ENCODE measurements at regions not wholly inside any gene's neighbourhood (a gene's known extent, or its start where the extent isn't known, plus 50 kb on each side); places are given as distances from the start of the nearest gene placed in this dataset.

- no peak overlapping the region for H2BK120ac ChIP-seq (ENCODE audit: low read depth, low read length)
- H3K56ac ChIP-seq (ENCODE audit: low read length), result no peak overlapping the region
- H2BK15ac ChIP-seq (replicated peaks; ENCODE audit: low read depth), result no peak overlapping the region
- no peak overlapping the region for H3K9ac ChIP-seq (ENCODE audit: low read length)
- no peak overlapping the region for H2BK5ac ChIP-seq (ENCODE audit: low read length)
- H3K27me3 ChIP-seq (ENCODE audit: insufficient read depth, low read length, poor library complexity), result no peaks in the 10 kb centered on the region
- no peak overlapping the region for H3K23ac ChIP-seq (ENCODE audit: low read length)
- DNase-seq, result peak; percentile 66
- no CpG with 5 or more reads among the region's 4 CpGs for WGBS (ENCODE audit: extremely low coverage, insufficient coverage, low lambda C conversion rate)
- H3K27ac ChIP-seq (ENCODE audit: low read depth, low read length), result no peak overlapping the region
- H3K4me2 ChIP-seq (ENCODE audit: low read length), result no peak overlapping the region
- H3K4ac ChIP-seq (ENCODE audit: low read depth, low read length), result no peak overlapping the region
- H3K79me1 ChIP-seq (ENCODE audit: low read length), result no peaks in the 10 kb centered on the region
- H3K79me2 ChIP-seq (ENCODE audit: control insufficient read depth, insufficient read depth, low read length), result no peaks in the 10 kb centered on the region
- no peaks in the 10 kb centered on the region for H3K4me1 ChIP-seq (ENCODE audit: control insufficient read depth, low read depth, low read length)
- H4K8ac ChIP-seq (ENCODE audit: low read depth, low read length), result no peak overlapping the region
- no peak overlapping the region for H3K4me3 ChIP-seq (ENCODE audit: low read length)
- no peak overlapping the region for H4K5ac ChIP-seq (ENCODE audit: low read length)
- no peak overlapping the region for H3K18ac ChIP-seq (ENCODE audit: low read length)
- no peak overlapping the region for H2AK5ac ChIP-seq (ENCODE audit: low read length)
- H3K36me3 ChIP-seq (ENCODE audit: control insufficient read depth, insufficient read depth, low read length), result no peaks in the 10 kb centered on the region
Observed at GRCh38 chr18:34114996-34115395, 109.7 kb downstream of the NOL4 start.

- Histone ChIP-seq H3K36me3 (ENCODE audit: control insufficient read depth, insufficient read depth, low read length) (no peaks in the 10 kb centered on the region), H3K4me1 (ENCODE audit: control insufficient read depth, low read depth, low read length) (no peaks in the 10 kb centered on the region), H3K23ac (ENCODE audit: low read length) (no peak overlapping the region), H2BK15ac (replicated peaks; ENCODE audit: low read depth) (no peak overlapping the region), H2AK5ac (ENCODE audit: low read length) (no peak overlapping the region), H3K79me1 (ENCODE audit: low read length) (no peaks in the 10 kb centered on the region), H3K27ac (ENCODE audit: low read depth, low read length) (no peak overlapping the region), H3K56ac (ENCODE audit: low read length) (no peak overlapping the region), H3K79me2 (ENCODE audit: control insufficient read depth, insufficient read depth, low read length) (no peaks in the 10 kb centered on the region), H3K4me3 (ENCODE audit: low read length) (no peak overlapping the region), H3K27me3 (ENCODE audit: insufficient read depth, low read length, poor library complexity) (no peaks in the 10 kb centered on the region), H2BK120ac (ENCODE audit: low read depth, low read length) (no peak overlapping the region), H4K8ac (ENCODE audit: low read depth, low read length) (no peak overlapping the region), H3K4ac (ENCODE audit: low read depth, low read length) (no peak overlapping the region), H2BK5ac (ENCODE audit: low read length) (no peak overlapping the region), H4K5ac (ENCODE audit: low read length) (no peak overlapping the region), H3K18ac (ENCODE audit: low read length) (no peak overlapping the region), H3K9ac (ENCODE audit: low read length) (no peak overlapping the region), H3K4me2 (ENCODE audit: low read length) (no peak overlapping the region)
- DNase-seq, result no peak
Observed at GRCh38 chr18:34108206-34108605, 116.5 kb downstream of the NOL4 start.

GRCh38 chr18:34098109-34098508 is 126.6 kb downstream of the NOL4 start:
- Histone ChIP-seq H3K79me1 (ENCODE audit: low read length) (no peaks in the 10 kb centered on the region), H4K5ac (ENCODE audit: low read length) (no peak overlapping the region), H2BK120ac (ENCODE audit: low read depth, low read length) (no peak overlapping the region), H3K4me3 (ENCODE audit: low read length) (no peak overlapping the region), H3K23ac (ENCODE audit: low read length) (no peak overlapping the region), H3K9ac (ENCODE audit: low read length) (no peak overlapping the region), H3K79me2 (ENCODE audit: control insufficient read depth, insufficient read depth, low read length) (no peaks in the 10 kb centered on the region), H4K8ac (ENCODE audit: low read depth, low read length) (no peak overlapping the region), H3K27ac (ENCODE audit: low read depth, low read length) (no peak overlapping the region), H3K56ac (ENCODE audit: low read length) (no peak overlapping the region), H3K36me3 (ENCODE audit: control insufficient read depth, insufficient read depth, low read length) (no peaks in the 10 kb centered on the region), H3K4me2 (ENCODE audit: low read length) (no peak overlapping the region), H3K27me3 (ENCODE audit: insufficient read depth, low read length, poor library complexity) (no peaks in the 10 kb centered on the region), H2BK5ac (ENCODE audit: low read length) (no peak overlapping the region), H2BK15ac (replicated peaks; ENCODE audit: low read depth) (no peak overlapping the region), H2AK5ac (ENCODE audit: low read length) (no peak overlapping the region), H3K4ac (ENCODE audit: low read depth, low read length) (no peak overlapping the region), H3K4me1 (ENCODE audit: control insufficient read depth, low read depth, low read length) (no peaks in the 10 kb centered on the region), H3K18ac (ENCODE audit: low read length) (no peak overlapping the region)
- WGBS (ENCODE audit: extremely low coverage, insufficient coverage, low lambda C conversion rate), result no CpG with 5 or more reads among the region's 2 CpGs
- DNase-seq, result peak; percentile 5

GRCh38 chr18:34097312-34097711 is 127.4 kb downstream of the NOL4 start:
- WGBS (ENCODE audit: extremely low coverage, insufficient coverage, low lambda C conversion rate), result no CpG with 5 or more reads among the region's 1 CpG
- no peak overlapping the region for H4K5ac ChIP-seq (ENCODE audit: low read length)
- H3K9ac ChIP-seq (ENCODE audit: low read length), result no peak overlapping the region

GRCh38 chr18:34094148-34094547 is 130.6 kb downstream of the NOL4 start:
- Histone ChIP-seq H3K4ac (ENCODE audit: low read depth, low read length) (no peak overlapping the region), H3K18ac (ENCODE audit: low read length) (no peak overlapping the region), H3K56ac (ENCODE audit: low read length) (no peak overlapping the region), H3K27ac (ENCODE audit: low read depth, low read length) (no peak overlapping the region), H3K9ac (ENCODE audit: low read length) (no peak overlapping the region), H3K27me3 (ENCODE audit: insufficient read depth, low read length, poor library complexity) (no peaks in the 10 kb centered on the region), H2BK5ac (ENCODE audit: low read length) (no peak overlapping the region), H2AK5ac (ENCODE audit: low read length) (no peak overlapping the region), H2BK15ac (replicated peaks; ENCODE audit: low read depth) (no peak overlapping the region), H4K5ac (ENCODE audit: low read length) (no peak overlapping the region), H3K4me2 (ENCODE audit: low read length) (no peak overlapping the region), H3K4me3 (ENCODE audit: low read length) (no peak overlapping the region), H3K79me1 (ENCODE audit: low read length) (no peaks in the 10 kb centered on the region), H3K36me3 (ENCODE audit: control insufficient read depth, insufficient read depth, low read length) (no peaks in the 10 kb centered on the region), H3K79me2 (ENCODE audit: control insufficient read depth, insufficient read depth, low read length) (no peaks in the 10 kb centered on the region), H2BK120ac (ENCODE audit: low read depth, low read length) (no peak overlapping the region), H3K23ac (ENCODE audit: low read length) (no peak overlapping the region), H3K4me1 (ENCODE audit: control insufficient read depth, low read depth, low read length) (no peaks in the 10 kb centered on the region), H4K8ac (ENCODE audit: low read depth, low read length) (no peak overlapping the region)
- no peak for DNase-seq
- no CpG with 5 or more reads among the region's 1 CpG for WGBS (ENCODE audit: extremely low coverage, insufficient coverage, low lambda C conversion rate)

More at GRCh38 chr18:34097312-34097711, 127.4 kb downstream of the NOL4 start:
- Histone ChIP-seq H3K4me3 (ENCODE audit: low read length) (no peak overlapping the region), H2BK120ac (ENCODE audit: low read depth, low read length) (no peak overlapping the region), H3K27ac (ENCODE audit: low read depth, low read length) (no peak overlapping the region), H3K4ac (ENCODE audit: low read depth, low read length) (no peak overlapping the region), H3K4me1 (ENCODE audit: control insufficient read depth, low read depth, low read length) (no peaks in the 10 kb centered on the region), H3K4me2 (ENCODE audit: low read length) (no peak overlapping the region), H4K8ac (ENCODE audit: low read depth, low read length) (no peak overlapping the region), H3K36me3 (ENCODE audit: control insufficient read depth, insufficient read depth, low read length) (no peaks in the 10 kb centered on the region), H3K23ac (ENCODE audit: low read length) (no peak overlapping the region), H2BK15ac (replicated peaks; ENCODE audit: low read depth) (no peak overlapping the region), H3K27me3 (ENCODE audit: insufficient read depth, low read length, poor library complexity) (no peaks in the 10 kb centered on the region), H3K18ac (ENCODE audit: low read length) (no peak overlapping the region), H3K56ac (ENCODE audit: low read length) (no peak overlapping the region), H2BK5ac (ENCODE audit: low read length) (no peak overlapping the region), H3K79me2 (ENCODE audit: control insufficient read depth, insufficient read depth, low read length) (no peaks in the 10 kb centered on the region), H3K79me1 (ENCODE audit: low read length) (no peaks in the 10 kb centered on the region), H2AK5ac (ENCODE audit: low read length) (no peak overlapping the region)
- DNase-seq, result no peak

- H3K4me1 ChIP-seq (ENCODE audit: control insufficient read depth, low read depth, low read length), result no peaks in the 10 kb centered on the region
- H3K4me3 ChIP-seq (ENCODE audit: low read length), result no peak overlapping the region
- no peaks in the 10 kb centered on the region for H3K79me1 ChIP-seq (ENCODE audit: low read length)
- H3K23ac ChIP-seq (ENCODE audit: low read length), result no peak overlapping the region
- no peak overlapping the region for H2BK5ac ChIP-seq (ENCODE audit: low read length)
- WGBS (ENCODE audit: extremely low coverage, insufficient coverage, low lambda C conversion rate), result no CpG with 5 or more reads among the region's 1 CpG
- no peak overlapping the region for H3K56ac ChIP-seq (ENCODE audit: low read length)
- no peak overlapping the region for H3K4me2 ChIP-seq (ENCODE audit: low read length)
- H3K4ac ChIP-seq (ENCODE audit: low read depth, low read length), result no peak overlapping the region
- H2BK15ac ChIP-seq (replicated peaks; ENCODE audit: low read depth), result no peak overlapping the region
- H2AK5ac ChIP-seq (ENCODE audit: low read length), result no peak overlapping the region
- H3K9ac ChIP-seq (ENCODE audit: low read length), result no peak overlapping the region
- no peak overlapping the region for H3K18ac ChIP-seq (ENCODE audit: low read length)
- no peak overlapping the region for H3K27ac ChIP-seq (ENCODE audit: low read depth, low read length)
- H4K8ac ChIP-seq (ENCODE audit: low read depth, low read length), result no peak overlapping the region
- H2BK120ac ChIP-seq (ENCODE audit: low read depth, low read length), result no peak overlapping the region
- H3K79me2 ChIP-seq (ENCODE audit: control insufficient read depth, insufficient read depth, low read length), result no peaks in the 10 kb centered on the region
- H4K5ac ChIP-seq (ENCODE audit: low read length), result no peak overlapping the region
- no peaks in the 10 kb centered on the region for H3K36me3 ChIP-seq (ENCODE audit: control insufficient read depth, insufficient read depth, low read length)
- H3K27me3 ChIP-seq (ENCODE audit: insufficient read depth, low read length, poor library complexity), result no peaks in the 10 kb centered on the region
- DNase-seq, result no peak
Observed at GRCh38 chr18:34092796-34093195, 131.9 kb downstream of the NOL4 start.

All from mesendoderm (in vitro differentiated cells).